IMR-90 (cell line): ENCODE measurements at regions not wholly inside any gene's neighbourhood (a gene's known extent, or its start where the extent isn't known, plus 50 kb on each side); places are given as distances from the start of the nearest gene placed in this dataset.

Experiments
- ATAC-seq: fragments of 200-7000 bp; cut with Tn5 transposase; 2 replicates; pipeline ENCODE4 v1.9.1; 2020; ENCODE audit warnings: low read depth, mild to moderate bottlenecking, moderate library complexity
- BruUV-seq: library from RNA; stranded (reverse); fragments of 400-500 nt; replicated peaks from 2 replicates; lab custom pipeline; 2021; lab: Mats Ljungman, UMichigan
- CTCF ChIA-PET: fragments of 300-600 bp; formaldehyde crosslinking; extraction: SDS; loops from one replicate; lab custom pipeline; 2021; ENCODE audit warnings: antibody characterized with exemption; lab: Yijun Ruan, JAX
- POLR2A ChIA-PET: fragments of 300-600 bp; sonication (Branson Sonifier 250); formaldehyde crosslinking; loops from one replicate; lab custom pipeline; 2022; ENCODE audit warnings: antibody characterized with exemption; ENCODE audit not compliant: unreplicated experiment; lab: Charles Lee
- DNase-seq: peaks from one replicate; pipeline ENCODE4 v3.0.0; 2013
- H2AFZ ChIP-seq: replicated peaks from 2 replicates; pipeline ENCODE3; 2013; ENCODE audit warnings: low read length, mild to moderate bottlenecking; ENCODE audit not compliant: poor library complexity
- H2AK5ac ChIP-seq: 2 replicates; pipeline ENCODE4 v1.6.1; 2013; ENCODE audit warnings: low read depth, low read length, inconsistent platforms
- H2AK9ac ChIP-seq: replicated peaks from 2 replicates; pipeline ENCODE3; 2013; ENCODE audit warnings: mild to moderate bottlenecking, low read depth, low read length, moderate library complexity; ENCODE audit not compliant: poor library complexity
- H2BK120ac ChIP-seq: 2 replicates; pipeline ENCODE4 v1.6.1; 2013; ENCODE audit warnings: low read depth, low read length, inconsistent platforms
- H2BK15ac ChIP-seq: 3 replicates; pipeline ENCODE4 v1.6.1; 2013; ENCODE audit warnings: low read depth, low read length, inconsistent platforms
- H2BK20ac ChIP-seq: 2 replicates; pipeline ENCODE4 v1.6.1; 2013; ENCODE audit warnings: low read depth, mild to moderate bottlenecking, inconsistent platforms, low read length, moderate library complexity
- H2BK5ac ChIP-seq: 2 replicates; pipeline ENCODE4 v1.6.1; 2013; ENCODE audit warnings: mild to moderate bottlenecking, low read depth, low read length, inconsistent platforms; ENCODE audit not compliant: poor library complexity, severe bottlenecking
- H3K14ac ChIP-seq: replicated peaks from 2 replicates; pipeline ENCODE4 v1.6.1; 2013; ENCODE audit warnings: low read depth, low read length, inconsistent platforms
- H3K18ac ChIP-seq: 2 replicates; pipeline ENCODE4 v1.6.1; 2013; ENCODE audit warnings: low read depth, low read length, control low read depth
- H3K23ac ChIP-seq: 2 replicates; pipeline ENCODE4 v1.6.1; 2013; ENCODE audit warnings: low read depth, low read length, inconsistent platforms
- H3K27ac ChIP-seq: 2 replicates; pipeline ENCODE4 v1.5.1; 2013; ENCODE audit warnings: mild to moderate bottlenecking, control low read depth, low read length; ENCODE audit not compliant: insufficient read depth
- H3K27me3 ChIP-seq: 2 replicates; pipeline ENCODE4 v1.6.1; 2013; ENCODE audit warnings: low read length; ENCODE audit not compliant: control insufficient read depth, insufficient read depth
- H3K36me3 ChIP-seq: 2 replicates; pipeline ENCODE4 v1.6.1; 2013; ENCODE audit warnings: low read length, mixed read lengths; ENCODE audit not compliant: control insufficient read depth, insufficient read depth
- H3K4ac ChIP-seq: 2 replicates; pipeline ENCODE4 v1.6.1; 2013; ENCODE audit warnings: low read depth, low read length, inconsistent platforms
- H3K4me1 ChIP-seq: 2 replicates; pipeline ENCODE4 v1.6.1; 2013; ENCODE audit warnings: low read length, mixed read lengths; ENCODE audit not compliant: control insufficient read depth, insufficient read depth
- H3K4me2 ChIP-seq: 2 replicates; pipeline ENCODE4 v1.6.1; 2013; ENCODE audit warnings: low read depth, mild to moderate bottlenecking, control low read depth, low read length, moderate library complexity
- H3K4me3 ChIP-seq: 2 replicates; pipeline ENCODE4 v1.5.1; 2013; ENCODE audit warnings: low read depth, mild to moderate bottlenecking, control low read depth, low read length, moderate library complexity; ENCODE audit not compliant: insufficient read depth
- H3K56ac ChIP-seq: 2 replicates; pipeline ENCODE4 v1.6.1; 2013; ENCODE audit warnings: low read length, inconsistent platforms; ENCODE audit not compliant: insufficient read depth; ENCODE audit errors: extremely low read depth
- H3K79me1 ChIP-seq, 2 experiments: 2 replicates each; pipeline ENCODE4 v1.6.1; 2013; ENCODE audit warnings: low read length in 2 of 2, inconsistent platforms in 1 of 2, low read depth in 1 of 2
- H3K9ac ChIP-seq: 2 replicates; pipeline ENCODE4 v1.6.1; 2013; ENCODE audit warnings: low read depth, low read length, control low read depth
- H3K9me1 ChIP-seq: 2 replicates; pipeline ENCODE4 v1.6.1; 2013; ENCODE audit warnings: low read length, inconsistent platforms; ENCODE audit not compliant: insufficient read depth
- H3K9me3 ChIP-seq: 2 replicates; pipeline ENCODE4 v1.6.1; 2013; ENCODE audit warnings: low read length; ENCODE audit not compliant: control insufficient read depth, insufficient read depth
- H4K20me1 ChIP-seq: 2 replicates; pipeline ENCODE4 v1.6.1; 2013; ENCODE audit warnings: low read length, inconsistent platforms; ENCODE audit not compliant: insufficient read depth
- H4K5ac ChIP-seq: 2 replicates; pipeline ENCODE4 v1.6.1; 2013; ENCODE audit warnings: mild to moderate bottlenecking, low read depth, low read length, control low read depth
- H4K8ac ChIP-seq, 2 experiments: 2 replicates each; pipeline ENCODE4 v1.6.1; 2013; ENCODE audit warnings: low read depth in 2 of 2, low read length in 2 of 2, control low read depth in 1 of 2, inconsistent platforms in 1 of 2
- H4K91ac ChIP-seq: 2 replicates; pipeline ENCODE4 v1.6.1; 2013; ENCODE audit warnings: low read depth, low read length, inconsistent platforms; ENCODE audit not compliant: insufficient read depth
- ELK1 ChIP-seq: fragments of 150-350 bp; IDR thresholded peaks from 2 replicates; pipeline ENCODE4 v1.6.1; 2016; ENCODE audit warnings: low read depth, mild to moderate bottlenecking, low read length, moderate library complexity, borderline replicate concordance
- FOS ChIP-seq: fragments of 150-350 bp; IDR thresholded peaks from 2 replicates; pipeline ENCODE4 v1.6.1; 2016; ENCODE audit warnings: low read depth, low read length
- RAD21 ChIP-seq: IDR thresholded peaks from 2 replicates; pipeline ENCODE4 v1.6.1; 2012; ENCODE audit warnings: low read length, improper control_type of control experiment
- USF2 ChIP-seq: fragments of 150-350 bp; IDR thresholded peaks from 2 replicates; pipeline ENCODE4 v1.6.1; 2017; ENCODE audit warnings: mild to moderate bottlenecking, antibody characterized with exemption, low read length, low read depth
- WGBS, 2 experiments: methylation state at CpG; one replicate each; pipeline versions ENCODE4 v1.1.5 to v1.1.7; 2013; ENCODE audit warnings: missing lambda C conversion rate in 2 of 2; ENCODE audit not compliant: insufficient read length in 1 of 2; ENCODE audit errors: extremely low coverage in 2 of 2; 5-methylcytosine and 5-hydroxymethylcytosine counted together
- dilution Hi-C: fragments of 300-500 bp; cut with HindIII; formaldehyde crosslinking; loops from one replicate; pipeline ENCODE4 v1.14.3; 2018; ENCODE audit warnings: low sequenced_read_pairs; ENCODE audit not compliant: unreplicated experiment
- in situ Hi-C: fragments of 300-500 bp; cut with MboI; formaldehyde crosslinking; loops from 3 replicates; pipeline ENCODE4 v1.14.3; 2019; ENCODE audit warnings: low sequenced_read_pairs, inconsistent platforms, mixed read lengths
- intact Hi-C: fragments of 100-400 bp; cut with micrococcal nuclease; formaldehyde crosslinking; loops from 2 replicates; pipeline ENCODE4 v1.10.0; 2022

DNA sequence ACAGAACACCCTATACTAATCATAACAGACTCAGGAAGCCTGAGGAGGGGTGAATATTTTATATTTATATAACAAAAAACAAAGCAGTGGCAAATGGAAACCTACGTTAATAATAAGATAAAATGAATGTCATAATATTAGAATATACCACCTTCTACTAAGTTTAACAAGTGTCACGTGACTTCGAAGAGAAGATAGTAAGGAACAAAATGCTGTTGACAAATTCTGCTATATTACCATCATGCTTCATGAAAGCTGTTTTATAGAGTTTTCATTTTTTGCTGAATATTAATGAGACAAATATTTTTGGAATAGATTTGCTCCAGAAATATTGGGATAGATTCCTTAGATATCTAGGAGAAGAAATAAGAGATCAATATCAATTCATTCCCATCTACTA lies 450.6 kb upstream of the DCN start:
- dilution Hi-C loops, result no loop called here
- H3K27ac ChIP-seq, result no peak overlapping the region
- H2AFZ ChIP-seq, result no peak overlapping the region
- H3K18ac ChIP-seq, result no peak overlapping the region
- no peak overlapping the region for H3K4me3 ChIP-seq
- H2BK20ac ChIP-seq, result no peak overlapping the region
- H4K5ac ChIP-seq, result no peak overlapping the region
- TF ChIP-seq FOS (no peak), ELK1 (no peak), USF2 (no peak), RAD21 (no peak)
- H2BK15ac ChIP-seq, result no peak overlapping the region
- no CpG with 5 or more reads among the region's 3 CpGs for WGBS, 2 experiments
- H3K4me1 ChIP-seq, result no peaks in the 10 kb centered on the region
- H4K8ac ChIP-seq, result no peak overlapping the region
- ChIA-PET CTCF (no interaction called here), POLR2A (no interaction called here)
- intact Hi-C loops, result no loop called here
- no peaks in the 10 kb centered on the region for H3K9me1 ChIP-seq
- no peak overlapping the region for H4K91ac ChIP-seq
- no peak overlapping the region for H2BK120ac ChIP-seq
- no TSS peak for BruUV-seq
- H3K14ac ChIP-seq, result no peak overlapping the region
- H3K9me3 ChIP-seq, result no peaks in the 10 kb centered on the region
- H3K27me3 ChIP-seq, result no peaks in the 10 kb centered on the region
- in situ Hi-C loops, result no loop called here
- no peaks in the 10 kb centered on the region for H4K20me1 ChIP-seq
- no peak overlapping the region for H3K56ac ChIP-seq
- H3K4me2 ChIP-seq, result no peak overlapping the region
- no peak overlapping the region for H3K9ac ChIP-seq
- H3K79me1 ChIP-seq, result no peaks in the 10 kb centered on the region
- no peaks in the 10 kb centered on the region for H3K36me3 ChIP-seq
- H3K23ac ChIP-seq, result no peak overlapping the region
- no peak overlapping the region for H2BK5ac ChIP-seq
- ATAC-seq, result no peak
- H3K4ac ChIP-seq, result no peak overlapping the region
- no peak overlapping the region for H2AK9ac ChIP-seq
- no peak overlapping the region for H2AK5ac ChIP-seq
- no peak for DNase-seq
